ENCODE measurements at regions not wholly inside any gene's neighbourhood (a gene's known extent, or its start where the extent isn't known, plus 50 kb on each side); places are given as distances from the start of the nearest gene placed in this dataset.

GRCh38 chr11:127474766-127475165 is 474.2 kb upstream of the KIRREL3 start:
- no peak for FAIRE-seq
- Histone ChIP-seq H3K4me3 (no peak overlapping the region), H3K27ac (no peak overlapping the region), H3K4me1 (no peaks in the 10 kb centered on the region), H3K9me3 (no peaks in the 10 kb centered on the region), H3K4me2 (no peak overlapping the region)
- WGBS (ENCODE audit: missing lambda C conversion rate), result 0% methylated on average over 1 of the region's 1 CpG
- DNase-seq (ENCODE audit: low read depth in 1 of 2, low spot score in 1 of 2), result no peak
- TF ChIP-seq, protein P1, sequence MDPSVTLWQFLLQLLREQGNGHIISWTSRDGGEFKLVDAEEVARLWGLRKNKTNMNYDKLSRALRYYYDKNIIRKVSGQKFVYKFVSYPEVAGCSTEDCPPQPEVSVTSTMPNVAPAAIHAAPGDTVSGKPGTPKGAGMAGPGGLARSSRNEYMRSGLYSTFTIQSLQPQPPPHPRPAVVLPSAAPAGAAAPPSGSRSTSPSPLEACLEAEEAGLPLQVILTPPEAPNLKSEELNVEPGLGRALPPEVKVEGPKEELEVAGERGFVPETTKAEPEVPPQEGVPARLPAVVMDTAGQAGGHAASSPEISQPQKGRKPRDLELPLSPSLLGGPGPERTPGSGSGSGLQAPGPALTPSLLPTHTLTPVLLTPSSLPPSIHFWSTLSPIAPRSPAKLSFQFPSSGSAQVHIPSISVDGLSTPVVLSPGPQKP (IDR thresholded peaks at IDR 0.05; ENCODE audit: low read depth, low read length), result no peak
- TF ChIP-seq KDM1A (IDR thresholded peaks at IDR 0.05; ENCODE audit: low read depth) (no peak), RARB (CRISPR knock-in tag; IDR thresholded peaks at IDR 0.05) (no peak), MAFK (IDR thresholded peaks at IDR 0.05; ENCODE audit: partially characterized antibody) (no peak), CHD2 (IDR thresholded peaks at IDR 0.05; ENCODE audit: low read length, partially characterized antibody) (no peak), HOXA7 (CRISPR knock-in tag; IDR thresholded peaks at IDR 0.05) (no peak), ZFP36 (IDR thresholded peaks at IDR 0.05; ENCODE audit: borderline replicate concordance, partially characterized antibody) (no peak), NPAS2 (CRISPR knock-in tag; IDR thresholded peaks at IDR 0.05; ENCODE audit: borderline replicate concordance) (no peak), JUN (IDR thresholded peaks at IDR 0.05) (no peak), POLR2A (IDR thresholded peaks at IDR 0.05; ENCODE audit: low read length) (no peak), EP300 (IDR thresholded peaks at IDR 0.05) (no peak), RCOR1 (IDR thresholded peaks at IDR 0.05; ENCODE audit: low read depth, low read length) (no peak)
- POLR2A ChIA-PET, result no interaction called here
- CTCF ChIA-PET, result no interaction called here
- ATAC-seq, result no peak

DNA sequence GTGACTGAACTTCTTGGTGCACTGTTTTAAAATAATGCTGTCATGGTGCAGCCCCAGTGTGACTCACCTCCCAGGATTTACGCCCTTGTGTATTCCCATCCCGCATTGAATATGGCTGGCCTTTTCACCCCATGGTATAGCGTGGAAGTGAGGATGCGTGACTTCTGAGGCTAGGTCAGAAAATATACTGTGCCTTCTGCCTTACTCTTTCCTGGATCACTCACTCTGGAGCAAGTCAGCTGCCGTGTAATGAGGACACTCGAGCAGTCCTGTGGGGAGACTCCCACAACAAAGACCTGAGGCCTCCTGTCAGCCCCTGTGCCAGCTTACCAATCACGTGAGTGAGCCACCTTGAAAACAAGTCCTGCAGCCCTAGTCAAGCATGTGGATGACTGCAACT is 471.9 kb upstream of the KIRREL3 start:
- H3K27ac ChIP-seq, result no peak overlapping the region
- no peaks in the 10 kb centered on the region for H3K9me3 ChIP-seq
- WGBS (ENCODE audit: missing lambda C conversion rate), result 13% methylated on average over 7 of the region's 7 CpGs
- H3K4me1 ChIP-seq, result no peaks in the 10 kb centered on the region
- ATAC-seq (no peak), DNase-seq (ENCODE audit: low read depth in 1 of 2, low spot score in 1 of 2) (no peak), FAIRE-seq (no peak)
- no peak for TF ChIP-seq GATA3 (IDR thresholded peaks at IDR 0.05; ENCODE audit: borderline replicate concordance)
- TF ChIP-seq EHMT2 (IDR thresholded peaks at IDR 0.05; ENCODE audit: low read depth), result no peak
- no peak for TF ChIP-seq ZC3H11A (IDR thresholded peaks at IDR 0.05)
- TF ChIP-seq TFCP2L1 (CRISPR knock-in tag; IDR thresholded peaks at IDR 0.05), result no peak
- TF ChIP-seq, protein P2, sequence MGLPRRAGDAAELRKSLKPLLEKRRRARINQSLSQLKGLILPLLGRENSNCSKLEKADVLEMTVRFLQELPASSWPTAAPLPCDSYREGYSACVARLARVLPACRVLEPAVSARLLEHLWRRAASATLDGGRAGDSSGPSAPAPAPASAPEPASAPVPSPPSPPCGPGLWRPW (IDR thresholded peaks at IDR 0.05), result no peak
- no peak for TF ChIP-seq MYC (IDR thresholded peaks at IDR 0.05; ENCODE audit: borderline replicate concordance, low read length)
- no peak for TF ChIP-seq NR3C1 (IDR thresholded peaks at IDR 0.05)
- TF ChIP-seq RAD21 (conservative IDR thresholded peaks at IDR 0.05 in 1 of 2, IDR thresholded peaks at IDR 0.05 in 1 of 2), result no peak
- no peak for TF ChIP-seq FOSB (CRISPR knock-in tag; IDR thresholded peaks at IDR 0.05)
- no peak for TF ChIP-seq ZNF302 (CRISPR knock-in tag; IDR thresholded peaks at IDR 0.05)
- no peak for TF ChIP-seq NPAS2 (CRISPR knock-in tag; IDR thresholded peaks at IDR 0.05; ENCODE audit: borderline replicate concordance)
- TF ChIP-seq EP300 (IDR thresholded peaks at IDR 0.05), result no peak
- no peak for TF ChIP-seq RARB (CRISPR knock-in tag; IDR thresholded peaks at IDR 0.05)
- TF ChIP-seq CEBPB (IDR thresholded peaks at IDR 0.05), result no peak
- no peak overlapping the region for H3K4me3 ChIP-seq
- ChIA-PET CTCF (no interaction called here), POLR2A (no interaction called here)
- no peak overlapping the region for H3K4me2 ChIP-seq

DNA sequence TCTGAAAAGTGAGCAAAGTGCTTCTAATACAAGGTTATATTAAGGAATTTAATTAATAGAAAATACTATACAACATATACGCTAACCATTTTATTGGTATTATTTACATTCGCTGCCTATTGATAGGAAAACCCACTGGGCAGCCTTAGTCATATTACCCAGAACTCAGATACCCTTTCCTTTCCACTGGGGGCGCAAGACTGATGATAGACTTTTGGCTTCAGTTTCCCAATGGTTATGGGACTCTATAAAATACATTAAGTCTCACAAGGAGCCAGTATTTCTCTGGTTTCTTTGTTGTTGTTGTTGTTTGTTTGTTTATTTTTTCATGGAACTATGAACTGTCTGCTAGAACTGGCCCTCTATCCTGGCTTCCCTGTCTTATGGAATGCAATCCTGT is 471.1 kb upstream of the KIRREL3 start:
- DNase-seq (ENCODE audit: low read depth in 1 of 2, low spot score in 1 of 2) (no peak), FAIRE-seq (no peak), ATAC-seq (no peak)
- ChIA-PET CTCF (no interaction called here), POLR2A (no interaction called here)
- no peaks in the 10 kb centered on the region for H3K9me3 ChIP-seq
- H3K27ac ChIP-seq, result no peak overlapping the region
- H3K4me3 ChIP-seq, result no peak overlapping the region
- 0% methylated on average over 3 of the region's 3 CpGs for WGBS (ENCODE audit: missing lambda C conversion rate)
- H3K4me1 ChIP-seq, result no peaks in the 10 kb centered on the region
- TF ChIP-seq BHLHE40 (IDR thresholded peaks at IDR 0.05; ENCODE audit: low read depth, low read length) (no peak), POLR2AphosphoS2 (conservative IDR thresholded peaks at IDR 0.05; ENCODE audit: low read length) (no peak)
- no peak overlapping the region for H3K4me2 ChIP-seq
